H1 (cell line): ENCODE measurements at regions not wholly inside any gene's neighbourhood (a gene's known extent, or its start where the extent isn't known, plus 50 kb on each side); places are given as distances from the start of the nearest gene placed in this dataset.

Experiments
- RAD21 ChIP-seq, 2 experiments: IDR thresholded peaks in 1 of 2; conservative IDR thresholded peaks in 1 of 2; 2 replicates each; pipeline ENCODE4 v1.6.1; 2011; ENCODE audit warnings: low read depth in 2 of 2, low read length in 2 of 2, improper control_type of control experiment in 1 of 2, inconsistent platforms in 1 of 2, mild to moderate bottlenecking in 1 of 2, moderate library complexity in 1 of 2

GRCh38 chr6:26172608-26172968 is 85.4 kb downstream of the HFE start (continued):
- TF ChIP-seq RAD21 (IDR thresholded peaks at IDR 0.05 in 1 of 2, conservative IDR thresholded peaks at IDR 0.05 in 1 of 2; ENCODE audit: low read depth in 2 of 2, low read length in 2 of 2), result no peak
